NT2/D1 (cell line): ENCODE measurements at regions not wholly inside any gene's neighbourhood (a gene's known extent, or its start where the extent isn't known, plus 50 kb on each side); places are given as distances from the start of the nearest gene placed in this dataset.

Experiments used
- YY1 ChIP-seq: IDR thresholded peaks from 2 replicates; pipeline ENCODE4 v1.6.1; 2011; ENCODE audit not compliant: insufficient read length, insufficient read depth
- ZNF274 ChIP-seq: IDR thresholded peaks from 2 replicates; pipeline ENCODE4 v1.6.1; 2011; ENCODE audit warnings: mild to moderate bottlenecking, low read depth, low read length

DNA sequence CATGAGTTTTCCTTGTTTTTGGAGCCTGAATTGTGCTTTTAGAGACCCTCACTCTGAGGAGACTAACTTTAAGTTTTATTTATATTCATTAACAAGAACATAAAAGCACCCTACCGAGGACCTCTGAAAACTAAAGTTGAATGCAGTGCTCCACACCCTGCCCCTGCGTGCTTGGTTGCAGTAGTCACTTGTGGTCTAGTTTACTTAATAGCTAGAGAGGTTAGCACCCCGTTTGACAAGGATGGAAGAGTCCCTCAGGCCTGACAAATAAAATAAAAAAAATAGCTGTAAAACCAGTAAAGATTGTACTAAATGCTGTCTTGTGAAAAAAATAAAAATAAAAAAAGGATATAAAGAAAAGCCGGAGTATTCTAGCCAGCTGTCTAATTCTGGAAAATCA, 395.2 kb downstream of the MTX2 start:
- TF ChIP-seq ZNF274 (no peak), YY1 (no peak)
